Psoas muscle (tissue), 7 donors: ENCODE measurements at regions not wholly inside any gene's neighbourhood (a gene's known extent, or its start where the extent isn't known, plus 50 kb on each side); places are given as distances from the start of the nearest gene placed in this dataset.

ENCODE experiments used
- ATAC-seq, 4 donors: fragments of 200-7000 bp; cut with Tn5 transposase; one replicate each; pipeline ENCODE4 v1.9.1; 2020; ENCODE audit warnings: moderate library complexity in 3 of 4, mild to moderate bottlenecking in 2 of 4
- DNase-seq, 2 donors: peaks; one replicate each; pipeline ENCODE4 v3.0.0-alpha.2; 2020
- H3K27ac ChIP-seq: fragments of 200-600 bp; one replicate; pipeline ENCODE4 v1.8.0; 2022
- H3K27me3 ChIP-seq, 3 donors: fragments of 200-600 bp in 1 of 3; one replicate each; pipeline versions ENCODE4 v1.6.1 to v1.8.0; 2013 to 2022; ENCODE audit warnings: low read length in 2 of 3, mild to moderate bottlenecking in 2 of 3, moderate library complexity in 1 of 3; ENCODE audit not compliant: insufficient read depth in 3 of 3
- H3K36me3 ChIP-seq, 2 donors: fragments of 200-600 bp in 1 of 2; one replicate each; pipeline versions ENCODE4 v1.6.1 to v1.8.0; 2013 to 2022; ENCODE audit warnings: low read depth in 1 of 2, mild to moderate bottlenecking in 1 of 2, moderate library complexity in 1 of 2; ENCODE audit not compliant: insufficient read depth in 1 of 2
- H3K4me1 ChIP-seq: fragments of 200-600 bp; one replicate; pipeline ENCODE4 v1.8.0; 2022
- H3K4me3 ChIP-seq: fragments of 200-600 bp; one replicate; pipeline ENCODE4 v1.8.0; 2022; ENCODE audit warnings: mild to moderate bottlenecking
- H3K9me3 ChIP-seq: fragments of 200-600 bp; one replicate; pipeline ENCODE4 v1.8.0; 2022
- CTCF ChIP-seq: fragments of 200-600 bp; IDR thresholded peaks from one replicate; pipeline ENCODE4 v1.8.0; 2022; ENCODE audit warnings: antibody characterized with exemption
- WGBS, 3 donors: extraction: QIAGEN DNeasy Blood & Tissue Kit; methylation state at CpG; one replicate each; pipeline versions ENCODE4 v1.1.6 to v1.1.7; 2013; 5-methylcytosine and 5-hydroxymethylcytosine counted together
- intact Hi-C, 2 donors: fragments of 100-400 bp; cut with DNase I; formaldehyde crosslinking; loops; one replicate each; pipeline versions ENCODE4 v1.11.0 to v1.14.2; 2022
- donor health status: healthy with polysubstance abuse.
- donor health status: DM: no; HTN: no; CAD: no; lungs with moderate emphysema.
- donor health status: Bipolar disorder and iron deficiency.
- donor health status: healthy.
- donor health status: DM: yes; HTN: yes; CAD: no.
- donor health status: DM: no; HTN: no; CAD: no.
- donor health status: DM: yes; HTN: yes; CAD: no.

GRCh38 chr3:83002869-83003445 lies 1241.5 kb upstream of the GBE1 start:
- Histone ChIP-seq H3K4me3 (no peak overlapping the region), H3K27me3 (no peaks in the 10 kb centered on the region), H3K9me3 (no peaks in the 10 kb centered on the region), H3K36me3 (no peaks in the 10 kb centered on the region), H3K27ac (no peak overlapping the region), H3K4me1 (no peaks in the 10 kb centered on the region)
- ATAC-seq = no peak
- DNase-seq = no peak
- intact Hi-C loops = no loop called here
- WGBS, 3 donors = 42 to 48% (median 46%) methylated on average over 3 of the region's 3 CpGs
- no peak for TF ChIP-seq CTCF

DNA sequence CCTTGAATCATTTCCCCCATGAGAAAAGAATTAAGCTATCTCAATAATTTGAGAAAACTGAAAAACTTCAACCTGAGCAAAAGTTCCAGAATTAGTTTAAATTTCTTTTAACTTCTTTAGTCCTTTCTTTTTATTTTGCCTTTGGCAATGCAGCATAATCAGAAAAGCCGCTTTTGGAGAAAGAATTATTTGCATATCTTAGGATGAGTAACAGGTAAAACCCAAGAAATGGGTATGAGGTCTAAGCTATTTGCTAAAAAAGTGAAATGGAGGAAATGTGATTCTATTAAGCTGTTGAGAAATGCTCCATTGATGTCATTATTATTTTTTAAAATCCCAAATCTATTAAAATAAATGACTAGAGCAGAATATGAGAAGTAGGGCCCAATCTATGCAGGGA lies 1238.3 kb upstream of the GBE1 start:
- peaks cover 4% of the 10 kb centered on the region for H3K9me3 ChIP-seq
- H3K4me1 ChIP-seq = no peaks in the 10 kb centered on the region
- no peak for TF ChIP-seq CTCF
- ATAC-seq = no peak
- no peaks in the 10 kb centered on the region for H3K27me3 ChIP-seq
- WGBS, 3 donors = 84 to 89% (median 86%) methylated on average over 1 of the region's 1 CpG
- H3K27ac ChIP-seq = no peak overlapping the region
- H3K4me3 ChIP-seq = no peak overlapping the region
- no peak for DNase-seq
- no peaks in the 10 kb centered on the region for H3K36me3 ChIP-seq
- intact Hi-C loops = no loop called here

GRCh38 chr3:82978368-82978767 lies 1216.9 kb upstream of the GBE1 start:
- no peak for DNase-seq

DNA sequence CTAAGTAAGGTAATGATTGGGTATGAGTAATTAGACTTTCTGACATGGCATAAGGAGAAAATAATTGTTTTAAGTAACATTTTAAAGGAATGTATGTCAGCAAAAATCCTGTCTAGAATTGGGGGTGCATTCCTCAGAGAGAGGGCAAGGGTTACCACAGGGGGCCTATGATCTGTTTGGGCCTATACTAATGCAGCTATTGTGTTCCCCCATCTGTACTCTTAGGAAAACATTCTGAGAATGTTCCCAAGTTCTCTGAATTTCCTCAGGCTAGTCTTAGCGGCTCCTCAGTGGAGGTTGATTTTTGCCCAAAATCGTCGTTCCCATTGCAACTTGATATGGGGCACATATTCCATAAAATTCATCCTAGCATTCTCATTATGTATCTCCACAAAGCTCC lies 1216.4 kb upstream of the GBE1 start:
- Histone ChIP-seq H3K27ac (no peak overlapping the region), H3K4me1 (no peaks in the 10 kb centered on the region), H3K9me3 (no peaks in the 10 kb centered on the region), H3K4me3 (no peak overlapping the region), H3K36me3 (no peaks in the 10 kb centered on the region), H3K27me3 (no peaks in the 10 kb centered on the region)
- no peak for DNase-seq
- TF ChIP-seq CTCF = no peak
- intact Hi-C loops = no loop called here
- 73 to 85% (median 75%) methylated on average over 3 of the region's 3 CpGs for WGBS, 3 donors
- ATAC-seq = no peak

More at GRCh38 chr3:82978368-82978767, 1216.9 kb upstream of the GBE1 start:
- intact Hi-C loops = no loop called here
- WGBS, 3 donors = 75% methylated on average over 3 of the region's 3 CpGs
- Histone ChIP-seq H3K36me3 (no peaks in the 10 kb centered on the region), H3K4me1 (no peaks in the 10 kb centered on the region), H3K27ac (no peak overlapping the region), H3K9me3 (no peaks in the 10 kb centered on the region), H3K4me3 (no peak overlapping the region), H3K27me3 (no peaks in the 10 kb centered on the region)
- no peak for ATAC-seq
- TF ChIP-seq CTCF = no peak

- Histone ChIP-seq H3K36me3 (no peaks in the 10 kb centered on the region), H3K4me3 (no peak overlapping the region), H3K27me3 (no peaks in the 10 kb centered on the region), H3K9me3 (no peaks in the 10 kb centered on the region), H3K27ac (no peak overlapping the region), H3K4me1 (no peaks in the 10 kb centered on the region)
- no peak for ATAC-seq
- TF ChIP-seq CTCF = no peak
- no peak for DNase-seq
- intact Hi-C loops = no loop called here
- WGBS, 3 donors = 12 to 39% (median 21%) methylated on average over 1 of the region's 1 CpG
Measured at GRCh38 chr3:82973791-82974190, 1212.3 kb upstream of the GBE1 start.
